Epithelial cell of esophagus (primary cell): ENCODE measurements at regions not wholly inside any gene's neighbourhood (a gene's known extent, or its start where the extent isn't known, plus 50 kb on each side); places are given as distances from the start of the nearest gene placed in this dataset.

ENCODE experiments used
- DNase-seq: peaks from one replicate; pipeline ENCODE4 v3.0.0; 2010; ENCODE audit warnings: low read depth
- H3K4me3 ChIP-seq: 2 replicates; pipeline ENCODE4 v1.5.1; 2011; ENCODE audit warnings: mild to moderate bottlenecking, low read length, control low read depth
- TF ChIP-seq, protein P1 (sequence below): IDR thresholded peaks from 2 replicates; pipeline ENCODE4 v1.5.1; 2011; ENCODE audit warnings: low read depth, mild to moderate bottlenecking, low read length, control low read depth, inconsistent platforms; ENCODE audit not compliant: insufficient read depth; ENCODE audit errors: missing control alignments

DNA sequence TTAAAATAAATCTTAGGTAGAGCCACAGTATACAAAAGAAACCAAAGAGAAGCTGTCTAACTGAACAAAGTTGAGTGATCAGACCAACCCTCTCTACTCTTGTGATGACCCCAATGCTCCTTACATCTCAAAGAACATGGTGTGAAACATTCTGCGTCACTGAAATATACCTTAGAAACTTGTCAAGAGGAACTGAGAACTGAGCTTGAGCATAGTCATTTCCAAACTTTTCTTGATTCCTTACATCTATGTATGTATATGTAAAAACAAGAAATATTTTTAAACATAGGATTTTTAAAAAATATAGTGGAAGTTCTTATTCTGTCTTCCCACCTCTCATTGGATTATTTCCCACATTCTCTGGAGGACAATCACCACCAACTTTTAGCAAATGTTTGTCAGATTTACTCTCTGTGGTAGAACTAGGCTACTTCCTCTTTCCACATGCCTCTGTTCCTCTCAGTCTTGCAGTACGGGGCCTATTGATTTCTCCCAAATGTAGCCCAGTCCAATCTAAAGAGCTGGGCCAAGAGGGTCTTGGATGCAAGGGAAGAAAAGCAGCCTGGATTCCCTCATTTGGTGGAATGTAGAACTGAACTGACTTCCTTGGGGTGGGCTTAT is 98.2 kb upstream of the HHIP start:
- TF ChIP-seq, protein P1, sequence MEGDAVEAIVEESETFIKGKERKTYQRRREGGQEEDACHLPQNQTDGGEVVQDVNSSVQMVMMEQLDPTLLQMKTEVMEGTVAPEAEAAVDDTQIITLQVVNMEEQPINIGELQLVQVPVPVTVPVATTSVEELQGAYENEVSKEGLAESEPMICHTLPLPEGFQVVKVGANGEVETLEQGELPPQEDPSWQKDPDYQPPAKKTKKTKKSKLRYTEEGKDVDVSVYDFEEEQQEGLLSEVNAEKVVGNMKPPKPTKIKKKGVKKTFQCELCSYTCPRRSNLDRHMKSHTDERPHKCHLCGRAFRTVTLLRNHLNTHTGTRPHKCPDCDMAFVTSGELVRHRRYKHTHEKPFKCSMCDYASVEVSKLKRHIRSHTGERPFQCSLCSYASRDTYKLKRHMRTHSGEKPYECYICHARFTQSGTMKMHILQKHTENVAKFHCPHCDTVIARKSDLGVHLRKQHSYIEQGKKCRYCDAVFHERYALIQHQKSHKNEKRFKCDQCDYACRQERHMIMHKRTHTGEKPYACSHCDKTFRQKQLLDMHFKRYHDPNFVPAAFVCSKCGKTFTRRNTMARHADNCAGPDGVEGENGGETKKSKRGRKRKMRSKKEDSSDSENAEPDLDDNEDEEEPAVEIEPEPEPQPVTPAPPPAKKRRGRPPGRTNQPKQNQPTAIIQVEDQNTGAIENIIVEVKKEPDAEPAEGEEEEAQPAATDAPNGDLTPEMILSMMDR, result no peak
- no peak for DNase-seq
- H3K4me3 ChIP-seq, result no peak overlapping the region

DNA sequence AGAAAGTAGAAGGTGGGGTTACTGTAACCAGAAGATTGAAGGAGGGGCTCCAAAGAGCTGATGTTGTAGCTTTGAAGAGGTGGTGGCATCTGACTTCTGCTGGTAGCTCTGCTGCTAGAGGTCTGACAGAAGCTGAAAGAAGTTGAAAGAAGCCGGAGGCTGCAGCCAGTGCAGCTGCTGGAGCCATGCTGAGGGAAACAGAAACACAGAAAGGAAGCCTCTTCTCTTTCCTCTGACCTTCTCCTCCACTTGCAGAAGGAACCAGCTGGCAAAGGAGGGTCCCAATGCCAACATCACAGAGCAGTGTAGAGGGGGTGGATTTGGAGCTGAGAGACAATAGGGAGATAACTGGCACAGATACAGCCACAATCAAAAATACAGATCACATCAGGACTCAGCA is 89.3 kb upstream of the HHIP start:
- no peak for DNase-seq
- TF ChIP-seq, protein P1, result no peak
- H3K4me3 ChIP-seq, result no peak overlapping the region

DNA sequence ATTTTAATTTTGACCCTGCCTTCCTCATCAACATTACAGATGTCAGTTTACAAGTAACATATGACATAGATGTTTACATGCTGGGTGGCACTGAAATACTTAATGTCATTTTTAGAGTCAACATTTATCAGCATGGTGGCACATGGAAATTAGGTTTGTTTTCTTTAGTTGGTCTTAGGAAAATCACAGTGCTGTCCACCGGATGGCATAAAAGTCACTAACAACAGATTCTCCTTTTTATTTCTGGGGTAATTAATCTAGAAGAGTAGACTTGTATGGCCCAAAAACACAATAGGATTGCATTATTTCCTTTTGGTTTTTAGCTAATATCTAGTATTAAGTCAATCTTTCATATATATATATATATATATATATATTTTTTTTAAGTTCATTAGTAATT is 88.6 kb upstream of the HHIP start:
- no peak overlapping the region for H3K4me3 ChIP-seq
- DNase-seq, result no peak
- TF ChIP-seq, protein P1, result no peak

DNA sequence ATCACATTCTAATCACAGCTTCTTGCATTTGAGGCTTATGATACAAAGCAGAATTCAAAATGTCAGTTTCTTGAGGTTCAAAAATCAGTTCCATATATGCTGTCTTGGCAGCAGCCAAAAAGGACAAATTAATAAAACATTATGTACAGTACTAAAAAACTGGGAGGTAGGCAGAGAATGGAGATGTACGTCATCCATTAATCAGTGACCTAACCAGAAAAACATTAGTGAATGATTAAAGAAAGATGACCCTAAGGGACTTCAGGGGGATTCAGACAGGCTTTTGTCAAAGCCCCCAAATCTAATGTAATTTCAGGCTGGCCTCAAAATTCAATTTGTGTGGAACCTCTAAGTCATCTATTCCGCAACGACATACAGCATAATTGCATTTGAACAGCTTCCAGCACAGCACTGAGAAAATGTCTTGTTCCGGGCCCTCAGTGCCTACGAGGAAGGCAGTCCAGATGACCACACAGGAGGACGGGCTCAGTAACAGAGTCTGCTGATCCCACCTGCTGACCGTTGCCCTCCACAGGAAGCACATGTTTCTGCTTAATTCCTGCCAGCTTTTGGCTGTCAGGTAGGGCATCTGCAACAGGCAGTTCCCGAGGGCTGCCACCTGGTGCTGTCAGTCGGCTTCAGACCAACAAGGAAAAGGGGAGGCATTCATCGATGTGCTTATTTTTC is 83.8 kb upstream of the HHIP start:
- no peak for DNase-seq
- TF ChIP-seq, protein P1, result peak; percentile 31
- H3K4me3 ChIP-seq, result no peak overlapping the region

DNA sequence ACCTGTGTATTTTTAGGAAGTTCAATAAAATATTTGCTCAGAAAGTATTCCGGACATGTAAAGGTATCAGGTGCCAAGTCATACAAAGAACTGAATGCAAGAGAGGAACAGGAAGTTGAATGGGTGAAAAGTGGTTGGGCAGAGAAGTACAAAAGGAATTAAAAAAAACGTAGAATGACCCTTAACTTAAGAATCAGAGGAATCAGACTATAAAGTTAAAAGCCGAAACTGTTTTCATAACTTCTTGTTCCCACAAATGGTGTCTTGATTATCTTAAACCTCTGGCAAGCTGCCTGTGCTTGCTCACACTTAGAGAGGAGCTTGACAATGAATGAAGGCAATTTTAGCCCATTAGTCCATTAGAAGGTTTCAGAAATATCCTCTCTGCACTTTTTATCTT is 81.6 kb upstream of the HHIP start:
- TF ChIP-seq, protein P1, result no peak
- no peak overlapping the region for H3K4me3 ChIP-seq
- no peak for DNase-seq

DNA sequence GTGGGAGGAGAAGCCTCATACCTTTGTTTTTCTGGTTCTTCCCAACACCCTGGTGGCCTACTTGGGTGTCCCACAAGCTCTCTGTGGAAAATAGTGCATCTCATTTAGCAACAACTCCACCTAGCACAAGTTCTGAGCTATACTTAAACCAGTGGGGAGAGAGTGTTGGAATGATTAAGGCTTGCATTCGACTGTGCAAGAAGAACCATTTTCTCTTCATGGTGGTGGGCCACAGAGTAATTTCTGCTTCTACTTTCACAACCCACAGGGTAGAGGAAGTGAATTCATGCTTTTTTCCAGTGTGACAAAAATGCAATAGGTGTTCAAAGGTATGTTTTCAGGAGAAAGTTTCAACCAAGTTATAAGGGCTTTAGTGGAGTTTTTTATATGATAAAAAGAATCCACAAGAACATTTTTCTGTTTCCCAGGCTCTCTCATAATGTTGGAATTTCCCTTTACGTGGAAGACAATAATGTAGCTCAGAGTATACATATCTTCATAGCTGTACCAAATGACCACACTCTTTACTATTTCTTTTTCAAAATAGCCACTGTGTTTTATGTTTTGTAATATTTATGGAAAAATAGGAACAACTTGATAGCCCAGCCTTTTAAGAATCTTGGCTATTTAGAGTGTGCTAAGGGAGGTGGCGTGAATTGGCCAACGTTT is 80.3 kb upstream of the HHIP start:
- TF ChIP-seq, protein P1, result no peak
- no peak overlapping the region for H3K4me3 ChIP-seq
- no peak for DNase-seq
